ENCODE measurements at regions not wholly inside any gene's neighbourhood (a gene's known extent, or its start where the extent isn't known, plus 50 kb on each side); places are given as distances from the start of the nearest gene placed in this dataset.

GRCh38 chr13:33520468-33520839, 234.9 kb upstream of the STARD13 start:
- H3K4me3 ChIP-seq (ENCODE audit: low read depth, low read length) = no peak overlapping the region
- no peak for TF ChIP-seq CTCF (IDR thresholded peaks at IDR 0.05; ENCODE audit: borderline replicate concordance, insufficient read depth, low read depth, low read length)

- TF ChIP-seq CTCF (IDR thresholded peaks at IDR 0.05; ENCODE audit: borderline replicate concordance, insufficient read depth, low read depth, low read length) = no peak
- H3K4me3 ChIP-seq (ENCODE audit: low read depth, low read length) = no peak overlapping the region
Measured at GRCh38 chr13:33524086-33524485, 238.5 kb upstream of the STARD13 start.

- TF ChIP-seq CTCF (IDR thresholded peaks at IDR 0.05; ENCODE audit: borderline replicate concordance, insufficient read depth, low read depth, low read length) = no peak
- H3K4me3 ChIP-seq (ENCODE audit: low read depth, low read length) = no peak overlapping the region
Measured at GRCh38 chr13:33525763-33526162, 240.2 kb upstream of the STARD13 start.

GRCh38 chr13:33526718-33527117, 241.2 kb upstream of the STARD13 start:
- no peak overlapping the region for H3K4me3 ChIP-seq (ENCODE audit: low read depth, low read length)
- no peak for TF ChIP-seq CTCF (IDR thresholded peaks at IDR 0.05; ENCODE audit: borderline replicate concordance, insufficient read depth, low read depth, low read length)

GRCh38 chr13:33528896-33529295, 243.3 kb upstream of the STARD13 start:
- TF ChIP-seq CTCF (IDR thresholded peaks at IDR 0.05; ENCODE audit: borderline replicate concordance, insufficient read depth, low read depth, low read length) = no peak
- H3K4me3 ChIP-seq (ENCODE audit: low read depth, low read length) = no peak overlapping the region

GRCh38 chr13:33531484-33531883, 245.9 kb upstream of the STARD13 start:
- H3K4me3 ChIP-seq (ENCODE audit: low read depth, low read length) = no peak overlapping the region
- no peak for TF ChIP-seq CTCF (IDR thresholded peaks at IDR 0.05; ENCODE audit: borderline replicate concordance, insufficient read depth, low read depth, low read length)

GRCh38 chr13:33535061-33535460, 249.5 kb upstream of the STARD13 start:
- no peak overlapping the region for H3K4me3 ChIP-seq (ENCODE audit: low read depth, low read length)
- TF ChIP-seq CTCF (IDR thresholded peaks at IDR 0.05; ENCODE audit: borderline replicate concordance, insufficient read depth, low read depth, low read length) = no peak

Data from GM12875 (cell line).